Stomach (tissue), 4 donors: ENCODE measurements at regions not wholly inside any gene's neighbourhood (a gene's known extent, or its start where the extent isn't known, plus 50 kb on each side); places are given as distances from the start of the nearest gene placed in this dataset.

Experiments
- POLR2A ChIP-seq, 4 donors: fragments of 450-650 bp; IDR thresholded peaks; one replicate each; pipeline ENCODE4 v1.6.1; 2016; ENCODE audit warnings: antibody characterized with exemption in 4 of 4, control low read depth in 2 of 4, mild to moderate bottlenecking in 1 of 4, moderate library complexity in 1 of 4
- TF ChIP-seq, protein P1 (sequence below), 7 experiments: fragments of 450-650 bp in 4 of 7; fragments of 200-600 bp in 3 of 7; sonication (generic) in 3 of 7; IDR thresholded peaks; one replicate each; pipeline ENCODE4 v1.5.1; 2016 to 2019; ENCODE audit warnings: antibody characterized with exemption in 7 of 7, control low read depth in 2 of 7, mild to moderate bottlenecking in 1 of 7

DNA sequence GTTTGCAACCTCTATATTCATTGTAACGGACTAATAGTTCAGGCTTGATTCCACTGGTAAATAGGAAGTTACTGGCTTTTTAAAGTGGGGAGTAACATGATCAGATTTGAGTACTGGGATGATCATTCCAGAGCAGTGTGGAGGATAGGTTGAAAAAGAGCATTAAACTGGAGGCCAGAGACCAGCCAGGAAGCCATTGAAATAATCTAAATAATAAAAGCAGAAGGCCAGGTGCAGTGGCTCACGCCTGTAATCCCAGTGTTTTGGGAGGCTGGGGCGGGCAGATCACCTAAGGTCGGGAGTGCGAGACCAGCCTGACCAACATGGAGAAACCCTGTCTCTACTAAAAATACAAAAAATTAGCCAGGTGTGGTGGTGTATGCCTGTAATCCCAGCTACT is 56.0 kb upstream of the MSX2 start:
- TF ChIP-seq, protein P1, sequence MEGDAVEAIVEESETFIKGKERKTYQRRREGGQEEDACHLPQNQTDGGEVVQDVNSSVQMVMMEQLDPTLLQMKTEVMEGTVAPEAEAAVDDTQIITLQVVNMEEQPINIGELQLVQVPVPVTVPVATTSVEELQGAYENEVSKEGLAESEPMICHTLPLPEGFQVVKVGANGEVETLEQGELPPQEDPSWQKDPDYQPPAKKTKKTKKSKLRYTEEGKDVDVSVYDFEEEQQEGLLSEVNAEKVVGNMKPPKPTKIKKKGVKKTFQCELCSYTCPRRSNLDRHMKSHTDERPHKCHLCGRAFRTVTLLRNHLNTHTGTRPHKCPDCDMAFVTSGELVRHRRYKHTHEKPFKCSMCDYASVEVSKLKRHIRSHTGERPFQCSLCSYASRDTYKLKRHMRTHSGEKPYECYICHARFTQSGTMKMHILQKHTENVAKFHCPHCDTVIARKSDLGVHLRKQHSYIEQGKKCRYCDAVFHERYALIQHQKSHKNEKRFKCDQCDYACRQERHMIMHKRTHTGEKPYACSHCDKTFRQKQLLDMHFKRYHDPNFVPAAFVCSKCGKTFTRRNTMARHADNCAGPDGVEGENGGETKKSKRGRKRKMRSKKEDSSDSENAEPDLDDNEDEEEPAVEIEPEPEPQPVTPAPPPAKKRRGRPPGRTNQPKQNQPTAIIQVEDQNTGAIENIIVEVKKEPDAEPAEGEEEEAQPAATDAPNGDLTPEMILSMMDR (IDR thresholded peaks at IDR 0.05) = no peak
- TF ChIP-seq POLR2A (IDR thresholded peaks at IDR 0.05) = no peak
